ENCODE measurements at regions not wholly inside any gene's neighbourhood (a gene's known extent, or its start where the extent isn't known, plus 50 kb on each side); places are given as distances from the start of the nearest gene placed in this dataset.

- no peak overlapping the region for H3K27ac ChIP-seq (ENCODE audit: extremely low read depth, low read depth, low read length)
- no peaks in the 10 kb centered on the region for H3K9me3 ChIP-seq (ENCODE audit: control insufficient read depth, insufficient read depth, low read depth, low read length)
- H3K4me1 ChIP-seq (ENCODE audit: control insufficient read depth, insufficient read depth, low read length) = no peaks in the 10 kb centered on the region
- H3K4me3 ChIP-seq (ENCODE audit: low read depth, low read length) = no peak overlapping the region
- H3K36me3 ChIP-seq (ENCODE audit: control insufficient read depth in 2 of 2, insufficient read depth in 1 of 2, low read length in 2 of 2) = no peaks in the 10 kb centered on the region
- POLR2A ChIA-PET = no interaction called here
- CTCF ChIA-PET = interaction anchor here (0.6 kb wide), 2 partner anchors 165 to 457 kb away, joined by 3 to 6 read pairs; no protein-coding TSS in a partner anchor
- TF ChIP-seq ZNF324 (tag by site-specific recombination; IDR thresholded peaks at IDR 0.05) = no peak
- TF ChIP-seq ZNF221 (tag by site-specific recombination; IDR thresholded peaks at IDR 0.05; ENCODE audit: borderline replicate concordance) = no peak
- no peak for TF ChIP-seq ZNF529 (tag by site-specific recombination; IDR thresholded peaks at IDR 0.05; ENCODE audit: insufficient replicate concordance)
- TF ChIP-seq ZNF132 (tag by site-specific recombination; IDR thresholded peaks at IDR 0.05; ENCODE audit: borderline replicate concordance) = no peak
- TF ChIP-seq ZNF571 (tag by site-specific recombination; IDR thresholded peaks at IDR 0.05) = no peak
- TF ChIP-seq ZNF677 (tag by site-specific recombination; IDR thresholded peaks at IDR 0.05) = no peak
- no peak for TF ChIP-seq ZNF292 (tag by site-specific recombination; IDR thresholded peaks at IDR 0.05; ENCODE audit: borderline replicate concordance, low read depth)
- TF ChIP-seq ZNF366 (tag by site-specific recombination; conservative IDR thresholded peaks at IDR 0.05) = no peak
- no peak for TF ChIP-seq ZNF549 (tag by site-specific recombination; IDR thresholded peaks at IDR 0.05)
- no peak for TF ChIP-seq ZNF692 (tag by site-specific recombination; IDR thresholded peaks at IDR 0.05)
- no peak for TF ChIP-seq ZBTB1 (tag by site-specific recombination; IDR thresholded peaks at IDR 0.05)
- no peak for TF ChIP-seq ZSCAN4 (tag by site-specific recombination; IDR thresholded peaks at IDR 0.05)
- TF ChIP-seq ZNF558 (tag by site-specific recombination; IDR thresholded peaks at IDR 0.05) = no peak
- no peak for TF ChIP-seq ZNF311 (tag by site-specific recombination; IDR thresholded peaks at IDR 0.05; ENCODE audit: borderline replicate concordance)
- TF ChIP-seq ZNF121 (tag by site-specific recombination; IDR thresholded peaks at IDR 0.05) = no peak
- no peak for TF ChIP-seq HOXC10 (CRISPR knock-in tag; IDR thresholded peaks at IDR 0.05)
- no peak for TF ChIP-seq ZNF266 (tag by site-specific recombination; IDR thresholded peaks at IDR 0.05; ENCODE audit: low read depth)
- TF ChIP-seq ZNF610 (tag by site-specific recombination; IDR thresholded peaks at IDR 0.05; ENCODE audit: borderline replicate concordance) = no peak
Measured at GRCh38 chr7:153550173-153550572, 502.0 kb upstream of the DPP6 start.

GRCh38 chr7:153564391-153564790, 487.8 kb upstream of the DPP6 start:
- no peak overlapping the region for H3K4me3 ChIP-seq (ENCODE audit: low read depth, low read length)
- H3K36me3 ChIP-seq (ENCODE audit: control insufficient read depth in 2 of 2, insufficient read depth in 1 of 2, low read length in 2 of 2) = no peaks in the 10 kb centered on the region
- CTCF ChIA-PET = interaction anchor here (0.6 kb wide), 1 partner anchor 73 kb away, joined by 3 read pairs; no protein-coding TSS in a partner anchor
- no peak overlapping the region for H3K27ac ChIP-seq (ENCODE audit: extremely low read depth, low read depth, low read length)
- POLR2A ChIA-PET = no interaction called here
- H3K9me3 ChIP-seq (ENCODE audit: control insufficient read depth, insufficient read depth, low read depth, low read length) = no peaks in the 10 kb centered on the region
- H3K4me1 ChIP-seq (ENCODE audit: control insufficient read depth, insufficient read depth, low read length) = no peaks in the 10 kb centered on the region
- TF ChIP-seq OVOL3 (tag by site-specific recombination; IDR thresholded peaks at IDR 0.05) (no peak), ZBTB49 (tag by site-specific recombination; IDR thresholded peaks at IDR 0.05; ENCODE audit: low read depth) (no peak), ZBTB10 (tag by site-specific recombination; IDR thresholded peaks at IDR 0.05) (no peak), ZSCAN18 (tag by site-specific recombination; IDR thresholded peaks at IDR 0.05) (no peak), ZNF621 (tag by site-specific recombination; IDR thresholded peaks at IDR 0.05) (no peak), ZNF561 (tag by site-specific recombination; IDR thresholded peaks at IDR 0.05; ENCODE audit: borderline replicate concordance) (no peak), ZNF48 (tag by site-specific recombination; IDR thresholded peaks at IDR 0.05) (no peak), ZFP3 (tag by site-specific recombination; IDR thresholded peaks at IDR 0.05; ENCODE audit: low read depth) (no peak), SCRT2 (tag by site-specific recombination; IDR thresholded peaks at IDR 0.05) (no peak), ZNF169 (tag by site-specific recombination; IDR thresholded peaks at IDR 0.05) (no peak), TCF7L2 (IDR thresholded peaks at IDR 0.05; ENCODE audit: borderline replicate concordance, low read depth, low read length) (no peak)
